ENCODE measurements at regions not wholly inside any gene's neighbourhood (a gene's known extent, or its start where the extent isn't known, plus 50 kb on each side); places are given as distances from the start of the nearest gene placed in this dataset.
"Not testable (repeated sequence)": the region's sequence is repeated elsewhere in the genome, so short reads cannot be mapped to it uniquely, and the experiment has no call there.

DNA sequence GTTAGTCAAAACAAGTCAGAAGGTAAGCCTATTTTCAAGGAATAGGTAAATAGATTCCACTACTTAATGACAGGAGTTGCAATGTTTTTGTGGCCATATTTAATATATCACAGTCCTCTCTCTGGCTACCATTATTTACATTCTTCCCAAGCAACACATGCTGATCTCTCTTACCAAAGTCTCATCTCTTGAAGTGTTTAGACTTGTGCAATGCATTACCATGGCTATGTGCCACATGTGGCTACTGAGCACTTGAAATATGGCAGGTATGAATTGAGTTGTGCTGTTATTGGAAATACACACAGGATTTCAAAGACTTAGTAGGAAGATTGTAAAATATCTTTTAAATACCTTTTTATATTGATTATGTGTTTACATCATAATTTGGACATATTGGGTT is 262.4 kb upstream of the PDE3A start:
- TF ChIP-seq ZNF384 (IDR thresholded peaks at IDR 0.05) (no peak), ELF4 (IDR thresholded peaks at IDR 0.05) (no peak), LEF1 (IDR thresholded peaks at IDR 0.05; ENCODE audit: borderline replicate concordance) (no peak), ARNT (IDR thresholded peaks at IDR 0.05) (no peak), L3MBTL2 (conservative IDR thresholded peaks at IDR 0.05) (no peak), SUZ12 (IDR thresholded peaks at IDR 0.05) (no peak), CTBP1 (IDR thresholded peaks at IDR 0.05; ENCODE audit: borderline replicate concordance) (no peak)
- CTCF ChIA-PET = no interaction called here
- no peak for DNase-seq (ENCODE audit: extremely low spot score)
- POLR2A ChIA-PET = no interaction called here

DNA sequence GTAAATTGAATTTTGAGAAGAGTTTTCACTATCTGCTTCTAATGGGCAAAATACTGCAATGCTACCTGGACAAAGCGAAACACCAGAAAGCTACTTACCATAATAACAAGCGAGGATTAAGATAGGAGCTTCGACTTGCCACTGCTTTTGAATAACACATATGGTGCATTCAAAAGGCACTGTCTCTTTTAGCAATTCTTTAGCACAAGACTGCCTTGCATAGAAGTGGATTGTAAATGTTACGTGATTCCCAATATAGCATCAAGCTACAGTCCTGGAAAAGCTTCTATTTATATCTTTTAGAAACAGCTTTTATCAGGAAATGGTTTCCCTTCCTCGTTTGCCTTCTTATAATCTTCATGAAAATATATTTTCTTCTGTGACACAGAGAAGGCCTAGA is 258.7 kb upstream of the PDE3A start:
- no peak for DNase-seq (ENCODE audit: extremely low spot score)
- TF ChIP-seq ELF4 (IDR thresholded peaks at IDR 0.05) (no peak), NFRKB (IDR thresholded peaks at IDR 0.05) (no peak), L3MBTL2 (conservative IDR thresholded peaks at IDR 0.05) (no peak), BHLHE40 (IDR thresholded peaks at IDR 0.05; ENCODE audit: borderline replicate concordance) (no peak), LEF1 (IDR thresholded peaks at IDR 0.05; ENCODE audit: borderline replicate concordance) (no peak), HDGF (IDR thresholded peaks at IDR 0.05; ENCODE audit: borderline replicate concordance) (no peak)
- ChIA-PET POLR2A (no interaction called here), CTCF (no interaction called here)

DNA sequence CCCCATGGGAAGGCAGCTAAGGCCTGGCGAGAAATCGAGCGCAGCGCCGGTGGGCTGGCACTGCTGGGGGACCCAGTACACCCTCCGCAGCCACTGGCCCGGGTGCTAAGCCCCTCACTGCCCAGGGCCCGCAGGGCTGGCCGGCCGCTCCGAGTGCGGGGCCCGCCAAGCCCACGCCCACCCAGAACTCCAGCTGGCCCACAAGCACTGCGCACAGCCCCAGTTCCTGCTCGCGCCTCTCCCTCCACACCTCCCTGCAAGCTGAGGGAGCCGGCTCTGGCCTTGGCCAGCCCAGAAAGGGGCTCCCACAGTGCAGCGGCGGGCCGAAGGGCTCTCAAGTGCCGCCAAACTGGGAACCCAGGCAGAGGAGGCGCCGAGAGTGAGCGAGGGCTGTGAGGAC is 253.0 kb upstream of the PDE3A start:
- POLR2A ChIA-PET; DNase-seq (ENCODE audit: extremely low spot score); CTCF ChIA-PET: not testable (repeated sequence)

DNA sequence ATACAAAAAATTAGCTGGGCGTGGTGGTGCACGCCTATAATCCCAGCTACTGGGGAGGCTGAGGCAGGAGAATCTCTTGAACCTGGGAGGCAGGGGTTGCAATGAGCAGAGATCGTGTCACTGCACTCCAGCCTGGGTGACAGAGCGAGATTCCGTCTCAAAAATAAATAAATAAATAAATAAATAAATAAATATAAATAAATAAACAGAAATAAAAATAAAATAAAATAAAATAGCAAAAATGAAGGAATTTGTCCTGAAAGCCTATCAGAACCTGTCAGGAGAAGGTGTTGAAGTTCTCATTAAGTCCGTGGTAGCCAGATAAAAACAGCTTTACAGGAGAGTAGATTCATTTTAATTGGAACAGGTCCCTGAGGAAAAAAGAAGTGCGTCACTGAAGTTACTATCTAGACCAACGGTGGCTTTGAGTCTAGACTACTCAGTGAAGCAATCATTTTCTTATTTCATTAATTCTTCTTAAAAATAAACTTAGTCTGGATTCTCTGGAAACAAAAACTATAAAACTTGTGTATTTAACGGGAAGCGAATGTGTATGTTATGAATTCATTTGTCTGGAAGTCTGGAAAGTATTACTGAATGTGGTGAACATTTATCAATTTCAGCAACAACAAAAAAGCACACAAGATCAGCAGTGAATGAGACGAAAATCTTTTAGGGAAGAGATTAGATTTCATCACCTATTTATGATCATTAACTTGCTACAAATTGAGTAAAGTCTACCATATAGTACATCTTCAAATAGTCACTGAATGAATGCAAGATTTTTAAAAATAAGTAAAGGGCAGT is 248.5 kb upstream of the PDE3A start:
- ChIA-PET POLR2A (no interaction called here), CTCF (no interaction called here)
- no peak for TF ChIP-seq SUZ12 (IDR thresholded peaks at IDR 0.05)
- no peak for TF ChIP-seq FOXA1 (IDR thresholded peaks at IDR 0.05)
- no peak for TF ChIP-seq ELF4 (IDR thresholded peaks at IDR 0.05)
- TF ChIP-seq, protein P1, sequence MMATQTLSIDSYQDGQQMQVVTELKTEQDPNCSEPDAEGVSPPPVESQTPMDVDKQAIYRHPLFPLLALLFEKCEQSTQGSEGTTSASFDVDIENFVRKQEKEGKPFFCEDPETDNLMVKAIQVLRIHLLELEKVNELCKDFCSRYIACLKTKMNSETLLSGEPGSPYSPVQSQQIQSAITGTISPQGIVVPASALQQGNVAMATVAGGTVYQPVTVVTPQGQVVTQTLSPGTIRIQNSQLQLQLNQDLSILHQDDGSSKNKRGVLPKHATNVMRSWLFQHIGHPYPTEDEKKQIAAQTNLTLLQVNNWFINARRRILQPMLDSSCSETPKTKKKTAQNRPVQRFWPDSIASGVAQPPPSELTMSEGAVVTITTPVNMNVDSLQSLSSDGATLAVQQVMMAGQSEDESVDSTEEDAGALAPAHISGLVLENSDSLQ (IDR thresholded peaks at IDR 0.05) = no peak
- no peak for TF ChIP-seq L3MBTL2 (conservative IDR thresholded peaks at IDR 0.05)
- TF ChIP-seq CTBP1 (IDR thresholded peaks at IDR 0.05; ENCODE audit: borderline replicate concordance) = no peak
- TF ChIP-seq TARDBP (IDR thresholded peaks at IDR 0.05) = no peak
- no peak for DNase-seq (ENCODE audit: extremely low spot score)

DNA sequence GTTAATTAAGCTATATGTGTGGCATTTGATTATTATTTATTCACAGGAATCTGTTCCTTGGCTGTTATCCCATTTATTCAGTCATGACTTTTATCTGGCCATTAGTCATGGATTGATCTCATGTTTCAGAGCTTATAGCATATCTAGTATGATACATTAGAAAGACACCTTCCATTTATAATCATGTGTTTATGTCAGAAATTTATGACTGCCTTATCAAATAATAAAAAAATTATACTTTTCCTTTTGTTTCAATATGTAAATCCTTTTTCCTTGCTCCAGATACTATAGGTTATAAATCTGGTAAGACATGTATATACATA is 248.0 kb upstream of the PDE3A start:
- CTCF ChIA-PET = no interaction called here
- POLR2A ChIA-PET = no interaction called here
- no peak for DNase-seq (ENCODE audit: extremely low spot score)
- TF ChIP-seq ELF4 (IDR thresholded peaks at IDR 0.05) (no peak), ARNT (IDR thresholded peaks at IDR 0.05) (no peak), FOXK2 (IDR thresholded peaks at IDR 0.05) (no peak)

DNA sequence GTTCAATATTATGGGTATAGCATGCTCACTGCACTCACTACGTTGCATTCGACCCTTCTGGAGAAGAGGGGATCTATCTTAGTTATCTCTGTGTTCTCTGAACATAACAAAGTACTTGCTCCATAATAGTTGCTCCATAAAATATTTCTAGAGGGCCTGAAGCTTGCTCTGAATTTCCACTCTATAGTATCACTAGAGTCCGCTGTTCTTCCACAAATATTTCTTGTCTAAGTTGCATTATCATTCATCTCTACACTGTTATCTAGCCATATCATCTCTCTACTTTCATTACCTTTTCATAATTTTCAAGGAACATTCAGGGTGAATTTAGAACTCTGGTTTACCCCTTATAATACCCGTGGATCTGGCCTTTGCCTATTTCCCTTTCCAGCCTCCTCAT is 246.1 kb upstream of the PDE3A start:
- ChIA-PET POLR2A (no interaction called here), CTCF (interaction anchor here (0.6 kb wide), 1 partner anchor 357 kb away, joined by 4 read pairs; no protein-coding TSS in a partner anchor)
- no peak for DNase-seq (ENCODE audit: extremely low spot score)
- TF ChIP-seq L3MBTL2 (conservative IDR thresholded peaks at IDR 0.05) (no peak), ARNT (IDR thresholded peaks at IDR 0.05) (no peak), FOXM1 (IDR thresholded peaks at IDR 0.05; ENCODE audit: borderline replicate concordance) (no peak), SP1 (IDR thresholded peaks at IDR 0.05) (no peak), SUZ12 (IDR thresholded peaks at IDR 0.05) (no peak), BHLHE40 (IDR thresholded peaks at IDR 0.05; ENCODE audit: borderline replicate concordance) (no peak), ZNF384 (IDR thresholded peaks at IDR 0.05) (no peak), FOXA1 (IDR thresholded peaks at IDR 0.05) (no peak)
- TF ChIP-seq, protein P1 (IDR thresholded peaks at IDR 0.05) = no peak

DNA sequence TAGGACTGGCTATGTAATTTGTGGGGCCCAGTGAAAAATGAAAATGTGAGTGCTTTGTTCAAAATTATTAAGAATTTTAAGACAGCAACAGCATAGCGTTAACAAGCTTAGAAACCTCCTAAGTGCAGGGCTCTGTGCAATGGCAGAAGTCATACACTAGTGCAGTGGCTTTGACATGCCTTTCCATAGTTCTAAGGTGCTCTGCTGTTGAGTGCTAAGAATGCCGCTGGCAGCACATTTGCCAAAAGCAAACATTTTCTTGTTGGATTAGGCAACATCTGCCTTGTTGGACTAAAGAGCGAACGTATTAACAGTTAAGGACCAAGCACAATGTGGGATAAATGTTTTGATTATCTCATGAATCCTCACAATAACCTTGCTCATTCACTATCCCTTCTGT is 244.9 kb upstream of the PDE3A start:
- TF ChIP-seq ARNT (IDR thresholded peaks at IDR 0.05) = no peak
- no peak for TF ChIP-seq NFRKB (IDR thresholded peaks at IDR 0.05)
- no peak for TF ChIP-seq L3MBTL2 (conservative IDR thresholded peaks at IDR 0.05)
- no peak for DNase-seq (ENCODE audit: extremely low spot score)
- POLR2A ChIA-PET = no interaction called here
- CTCF ChIA-PET = no interaction called here

DNA sequence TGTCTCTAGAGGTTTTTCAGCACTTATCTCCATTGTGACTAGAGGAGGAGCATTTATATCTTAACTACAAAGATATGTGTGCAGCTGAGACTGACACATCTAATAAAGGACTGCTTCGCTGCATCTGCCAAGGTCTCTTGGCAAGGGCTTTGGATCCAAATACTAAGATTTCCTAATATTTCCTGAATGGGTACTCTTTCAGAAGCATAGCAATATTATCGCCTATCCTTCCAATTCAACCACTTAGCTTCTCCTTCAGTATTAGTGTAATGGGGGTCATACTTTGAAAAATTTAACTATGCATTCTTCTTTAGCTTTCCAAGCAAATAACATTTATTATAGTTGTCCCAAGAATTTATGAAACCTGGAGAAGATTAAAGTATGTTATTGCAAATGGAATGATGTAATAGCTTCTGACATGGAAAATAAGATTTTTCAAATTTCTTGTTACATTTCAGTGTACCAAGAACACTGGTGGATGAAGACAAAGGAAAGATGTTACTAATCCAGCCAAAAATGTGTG is 243.0 kb upstream of the PDE3A start:
- TF ChIP-seq NFRKB (IDR thresholded peaks at IDR 0.05) = no peak
- no peak for TF ChIP-seq FOXA1 (IDR thresholded peaks at IDR 0.05)
- TF ChIP-seq FOXM1 (IDR thresholded peaks at IDR 0.05; ENCODE audit: borderline replicate concordance) = no peak
- TF ChIP-seq BHLHE40 (IDR thresholded peaks at IDR 0.05; ENCODE audit: borderline replicate concordance) = no peak
- no peak for TF ChIP-seq ZNF384 (IDR thresholded peaks at IDR 0.05)
- TF ChIP-seq LEF1 (IDR thresholded peaks at IDR 0.05; ENCODE audit: borderline replicate concordance) = no peak
- TF ChIP-seq SP1 (IDR thresholded peaks at IDR 0.05) = no peak
- no peak for TF ChIP-seq L3MBTL2 (conservative IDR thresholded peaks at IDR 0.05)
- TF ChIP-seq ELF4 (IDR thresholded peaks at IDR 0.05) = no peak
- no peak for TF ChIP-seq FOXK2 (IDR thresholded peaks at IDR 0.05)
- TF ChIP-seq CTBP1 (IDR thresholded peaks at IDR 0.05; ENCODE audit: borderline replicate concordance) = no peak
- TF ChIP-seq, protein P1 (IDR thresholded peaks at IDR 0.05) = no peak
- TF ChIP-seq SUZ12 (IDR thresholded peaks at IDR 0.05) = no peak
- no peak for TF ChIP-seq TARDBP (IDR thresholded peaks at IDR 0.05)
- no peak for DNase-seq (ENCODE audit: extremely low spot score)
- ChIA-PET CTCF (no interaction called here), POLR2A (no interaction called here)

Measured in HEK293T (cell line).